ENCODE measurements at regions not wholly inside any gene's neighbourhood (a gene's known extent, or its start where the extent isn't known, plus 50 kb on each side); places are given as distances from the start of the nearest gene placed in this dataset.
"Not testable (repeated sequence)": the region's sequence is repeated elsewhere in the genome, so short reads cannot be mapped to it uniquely, and the experiment has no call there.

DNA sequence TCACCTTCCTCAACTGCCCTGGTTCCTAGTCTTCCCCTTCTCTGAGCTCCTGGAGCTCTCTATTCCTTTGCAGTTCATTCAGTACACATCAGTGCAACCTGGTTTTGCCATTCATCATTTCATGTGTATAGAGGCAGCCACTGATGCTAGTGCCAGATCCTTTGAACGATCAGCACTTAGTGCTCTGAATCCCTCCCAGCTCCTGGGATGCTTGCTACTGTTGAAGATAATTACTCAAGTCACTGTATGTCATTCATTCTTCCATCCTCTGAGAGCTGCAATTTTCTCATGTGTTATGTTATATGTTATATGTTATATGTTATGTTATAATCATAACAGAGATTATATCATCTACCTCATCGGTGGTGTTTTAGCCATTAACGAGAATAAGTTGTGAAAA, 98.5 kb upstream of the UXS1 start:
- no peak for DNase-seq (ENCODE audit: low spot score)

- no peak for DNase-seq (ENCODE audit: low spot score)
These were observed 94.8 kb upstream of the UXS1 start for GRCh38 chr2:106288873-106289272.

GRCh38 chr2:106285237-106285829, 91.2 kb upstream of the UXS1 start:
- DNase-seq (ENCODE audit: low spot score), result no peak

DNA sequence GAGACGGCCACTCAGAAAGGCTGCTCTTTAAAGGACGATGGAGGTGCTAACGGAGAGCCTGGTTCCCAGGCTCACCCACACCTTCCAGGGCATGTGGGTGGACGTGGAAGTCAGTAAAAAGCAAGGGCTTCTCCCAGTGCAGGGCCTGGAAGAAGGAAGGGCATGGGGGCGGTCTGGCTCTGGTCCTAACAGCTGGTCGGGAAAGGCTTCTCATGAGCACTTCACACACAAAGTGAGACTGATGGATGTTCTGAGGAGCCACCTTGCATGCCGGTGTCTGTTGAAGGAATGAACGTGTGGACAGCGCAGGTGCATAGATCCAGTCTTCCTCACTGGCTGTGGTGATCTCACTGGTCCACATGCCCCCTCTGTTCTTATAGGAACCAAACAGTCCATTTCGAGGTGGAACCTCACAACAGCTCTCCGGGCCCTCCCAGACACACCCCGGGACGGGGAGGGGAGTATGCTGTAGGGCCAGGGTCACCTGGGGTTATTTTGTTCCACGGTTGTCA, 90.6 kb upstream of the UXS1 start:
- DNase-seq (ENCODE audit: low spot score), result no peak

- DNase-seq (ENCODE audit: low spot score), result no peak
These were observed 90.2 kb upstream of the UXS1 start for GRCh38 chr2:106284255-106284654.

DNA sequence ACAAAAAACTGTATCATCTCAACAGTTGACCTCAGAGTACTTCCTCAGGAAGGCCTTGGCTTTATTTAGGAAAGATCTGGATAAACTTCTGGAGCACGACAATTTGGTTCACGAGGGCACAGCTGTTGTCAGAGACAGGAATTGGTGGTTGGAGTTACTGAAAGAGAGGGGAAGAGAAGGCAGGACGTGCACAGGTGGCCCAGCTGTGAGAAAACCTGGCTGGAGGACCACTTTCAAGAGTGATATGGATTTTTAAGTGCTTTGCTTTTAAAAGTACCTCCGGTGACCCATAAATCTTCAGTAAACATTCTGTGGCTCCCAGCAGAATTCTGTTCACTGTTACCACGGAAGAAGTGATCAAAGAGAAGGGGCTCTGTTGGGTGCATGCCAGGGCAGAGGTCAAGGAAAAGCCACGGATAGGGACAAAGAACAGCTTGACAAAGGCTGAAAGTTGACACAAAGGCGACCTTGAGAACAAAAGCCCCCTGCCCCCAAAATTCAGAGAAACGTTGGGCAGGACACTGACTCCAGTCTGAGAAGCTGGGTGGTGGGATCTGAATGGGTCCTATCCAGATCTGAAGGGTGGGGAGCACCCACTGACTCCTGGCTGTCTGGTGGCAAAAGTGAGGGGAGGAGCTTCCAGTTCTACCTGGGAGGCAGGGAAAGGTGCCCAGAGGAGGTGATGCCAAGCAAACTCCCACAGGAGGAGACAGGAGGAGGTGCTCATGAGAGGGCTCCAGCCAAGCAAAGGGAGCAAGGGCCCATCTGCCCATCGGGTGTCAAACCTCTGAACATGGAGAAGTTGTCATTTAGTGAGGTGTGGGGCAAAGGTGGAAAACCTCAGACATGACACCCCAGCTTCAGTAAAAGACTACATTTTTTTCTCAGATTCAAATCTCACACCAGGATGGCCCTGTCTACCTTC, 89.4 kb upstream of the UXS1 start:
- DNase-seq (ENCODE audit: low spot score), result not testable (repeated sequence)

- DNase-seq (ENCODE audit: low spot score), result no peak
These were observed 88.5 kb upstream of the UXS1 start for GRCh38 chr2:106282462-106283170.

DNA sequence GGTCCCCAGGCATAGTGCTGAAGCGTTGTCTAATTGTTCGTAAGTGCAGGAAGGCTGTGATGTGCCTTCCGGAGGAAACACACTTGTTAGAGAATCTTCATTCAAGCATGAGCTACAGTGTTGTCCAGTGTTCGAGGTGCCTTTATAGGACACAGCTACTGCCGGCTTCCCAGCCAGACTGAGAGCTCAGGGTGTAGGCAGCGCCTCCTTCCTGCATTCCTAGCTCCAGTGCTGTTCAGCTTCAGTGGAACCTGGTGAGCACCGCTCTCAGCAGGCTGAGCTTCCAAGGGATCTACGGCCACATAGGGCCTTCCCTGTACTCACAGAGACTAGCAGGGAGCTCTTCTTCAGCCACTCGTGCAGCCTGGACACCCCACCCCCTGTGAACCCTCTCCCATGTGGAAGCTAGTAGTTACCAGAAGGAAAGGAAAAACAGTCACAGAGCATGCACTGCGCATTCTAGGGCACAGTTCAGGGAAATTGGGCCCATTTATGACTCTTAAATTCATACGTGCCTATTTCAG, 87.9 kb upstream of the UXS1 start:
- DNase-seq (ENCODE audit: low spot score), result not testable (repeated sequence)

DNA sequence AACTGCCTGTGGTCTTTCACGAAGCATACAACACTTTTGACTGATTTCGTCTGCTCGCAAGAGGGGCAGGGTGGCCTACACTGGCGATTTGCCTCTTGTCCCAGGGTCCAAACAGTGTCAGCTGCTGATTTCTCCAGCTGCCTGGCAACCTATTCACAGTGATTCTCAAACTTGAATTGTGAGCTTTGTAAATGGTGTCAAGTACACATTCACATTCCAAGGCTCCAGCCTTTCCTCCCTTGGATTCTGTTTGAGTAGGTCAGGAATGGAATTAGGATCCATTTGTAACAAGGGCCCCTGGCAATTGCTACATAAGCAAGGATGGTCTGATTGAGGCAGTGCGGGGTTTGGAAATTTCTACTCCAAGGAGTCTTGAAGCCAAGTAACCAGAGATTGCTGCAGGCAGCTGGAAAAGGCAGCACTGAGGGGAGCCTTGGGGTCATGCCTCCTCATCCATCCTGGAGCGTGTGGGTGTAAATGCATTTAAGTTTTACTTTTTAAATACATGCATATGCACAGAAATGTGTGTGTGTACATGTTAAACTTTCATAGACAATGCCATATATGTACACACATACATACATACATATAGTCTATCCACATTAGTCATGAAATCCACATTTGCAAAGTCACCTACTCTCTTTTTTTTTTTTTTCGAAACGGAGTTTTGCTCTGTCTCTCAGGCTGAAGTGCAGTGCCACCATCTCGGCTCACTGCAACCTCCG, 86.8 kb upstream of the UXS1 start:
- no peak for DNase-seq (ENCODE audit: low spot score)

- no peak for DNase-seq (ENCODE audit: low spot score)
These were observed 86.1 kb upstream of the UXS1 start for GRCh38 chr2:106280224-106280623.

GRCh38 chr2:106278112-106278876, 84.2 kb upstream of the UXS1 start:
- no peak for DNase-seq (ENCODE audit: low spot score)

DNA sequence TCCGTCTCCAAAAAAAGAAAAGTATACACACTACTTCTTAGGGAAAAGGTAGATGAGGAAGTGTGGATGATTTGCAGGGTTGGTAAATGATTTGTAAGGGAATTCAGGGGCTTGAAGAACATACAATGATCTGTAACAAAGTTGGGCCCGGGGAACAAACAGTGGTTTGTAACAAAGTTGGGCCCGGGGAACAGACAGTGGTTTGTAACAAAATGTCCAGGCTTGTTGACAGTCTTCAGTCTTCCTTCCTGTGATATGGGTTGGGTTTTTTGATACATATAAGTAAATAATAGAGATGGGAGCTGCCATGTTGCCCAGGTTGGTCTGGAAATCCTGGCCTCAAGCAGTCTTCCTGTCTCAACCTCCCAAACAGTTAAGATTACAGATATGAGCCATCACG, 83.3 kb upstream of the UXS1 start:
- DNase-seq (ENCODE audit: low spot score), result no peak

DNA sequence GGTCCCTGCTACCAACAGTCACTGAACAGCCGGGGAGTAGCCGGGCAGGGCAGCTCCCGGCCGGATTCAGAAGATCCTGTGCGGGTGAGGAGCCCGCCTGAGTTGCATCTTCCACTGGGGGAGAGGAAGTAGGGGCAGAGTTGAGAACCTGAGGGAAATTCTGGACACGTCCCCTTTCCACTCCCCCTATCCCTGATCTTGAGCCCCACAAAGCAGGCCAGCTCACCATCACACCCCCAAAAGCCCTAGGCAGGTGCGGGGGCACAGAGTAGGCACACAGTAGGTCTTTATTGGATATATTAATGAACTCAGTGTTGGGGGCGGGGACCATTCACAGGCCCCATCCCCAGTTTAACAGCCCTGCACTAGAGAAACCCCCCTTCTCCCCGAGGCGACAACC, 81.9 kb upstream of the UXS1 start:
- no peak for DNase-seq (ENCODE audit: low spot score)

DNA sequence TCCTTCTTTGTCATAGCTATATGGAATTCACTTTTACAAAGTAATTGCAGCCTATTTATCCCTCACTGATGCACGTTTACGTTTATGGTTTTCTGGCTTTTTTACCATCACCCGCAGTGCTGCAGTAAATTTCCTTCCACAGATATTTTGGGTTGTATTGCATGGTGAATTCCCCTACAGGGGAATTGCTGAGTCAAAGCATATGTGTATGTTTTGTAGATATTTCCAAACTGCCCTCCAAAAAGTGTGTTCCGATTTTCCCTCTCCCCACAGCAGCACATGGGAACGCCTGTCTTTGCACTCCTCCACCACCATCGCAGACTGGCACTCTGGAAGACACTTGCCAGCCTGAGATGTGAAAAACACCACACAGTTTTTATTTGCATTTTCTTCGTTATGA, 80.6 kb upstream of the UXS1 start:
- DNase-seq (ENCODE audit: low spot score), result no peak

DNA sequence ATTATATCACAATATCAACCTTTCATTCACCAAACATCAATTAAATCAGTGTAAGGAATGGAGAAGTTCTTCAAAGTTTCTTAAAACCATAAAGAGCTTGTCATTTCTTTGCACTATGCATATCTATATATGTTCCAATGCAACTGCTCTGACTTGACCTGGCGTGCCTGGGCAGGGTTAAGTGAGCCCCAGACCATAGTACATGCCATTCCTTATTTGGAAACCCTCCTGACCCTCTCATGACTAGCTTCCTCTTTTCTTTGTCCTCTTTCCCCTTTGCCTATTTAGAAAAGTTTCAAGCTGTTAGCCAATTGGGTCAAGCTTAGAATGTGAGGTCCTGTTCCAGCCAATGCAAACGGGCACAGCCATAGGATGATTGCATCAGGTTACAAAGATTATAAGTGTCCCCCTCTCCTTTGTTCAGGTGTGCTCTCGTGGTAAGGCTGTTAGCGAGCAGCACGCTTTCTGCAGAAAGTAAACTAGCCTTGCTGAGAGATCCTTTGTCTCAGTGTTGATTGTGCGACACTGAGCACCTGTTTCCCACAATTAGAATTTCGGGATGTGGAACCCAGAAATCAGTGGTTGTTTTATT, 78.2 kb upstream of the UXS1 start:
- no peak for DNase-seq (ENCODE audit: low spot score)

DNA sequence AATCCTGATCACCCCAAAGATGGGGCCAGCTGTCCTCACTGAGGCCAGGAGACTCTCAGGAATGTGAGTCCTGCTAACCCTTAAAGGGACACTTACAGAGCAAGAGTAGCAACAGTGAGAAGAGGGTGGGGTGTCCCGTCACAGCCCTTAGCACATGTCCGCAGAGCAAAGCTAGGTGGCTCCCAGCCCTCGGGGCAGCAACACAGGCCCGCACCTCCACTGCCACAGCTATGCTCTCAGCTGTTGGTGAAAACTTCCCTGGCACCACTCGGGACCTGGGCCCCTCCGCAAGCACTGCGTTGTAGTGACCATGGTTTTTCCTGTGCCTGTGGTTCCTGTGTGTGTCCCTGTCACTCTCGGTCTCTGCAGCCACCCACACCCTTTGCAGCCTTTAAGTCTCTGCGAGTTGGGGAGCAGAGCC, 76.4 kb upstream of the UXS1 start:
- no peak for DNase-seq (ENCODE audit: low spot score)

DNA sequence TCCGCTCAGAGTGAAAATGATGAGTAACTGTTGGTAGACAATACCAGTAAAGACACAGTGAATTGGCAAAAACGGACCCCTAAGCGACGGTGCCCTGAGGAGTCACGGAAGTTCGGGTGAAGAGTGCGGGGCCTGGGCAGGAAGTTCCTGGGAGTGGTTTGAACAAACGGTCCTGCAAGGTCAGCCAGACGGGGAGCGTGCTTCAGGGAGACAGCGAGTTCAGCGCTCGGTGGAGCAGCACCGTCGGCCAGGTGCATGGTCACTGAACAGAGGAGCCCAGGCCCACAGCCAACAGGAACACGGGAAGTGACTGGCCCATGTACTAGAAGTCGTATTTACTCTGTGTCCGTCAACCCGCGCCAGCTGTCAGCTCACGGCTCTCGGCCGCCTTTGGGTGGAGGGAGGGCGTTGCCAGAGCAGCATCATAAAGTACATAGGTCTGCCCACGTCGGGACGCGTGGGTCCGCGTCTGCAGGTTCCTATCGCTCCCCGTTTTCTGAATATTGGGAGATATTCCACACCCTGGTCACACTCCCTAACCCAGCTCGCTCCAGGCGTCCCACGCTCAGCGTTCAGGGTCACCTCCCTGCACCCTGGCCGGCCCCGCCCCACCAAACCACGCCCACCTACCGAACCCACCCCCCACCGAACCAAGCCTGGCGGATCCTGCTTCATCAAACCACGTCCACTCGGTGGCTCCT, 75.6 kb upstream of the UXS1 start:
- no peak for DNase-seq (ENCODE audit: low spot score)

GRCh38 chr2:106267997-106268396, 73.9 kb upstream of the UXS1 start:
- DNase-seq (ENCODE audit: low spot score), result no peak

- DNase-seq (ENCODE audit: low spot score), result no peak
These were observed 67.8 kb upstream of the UXS1 start for GRCh38 chr2:106261871-106262321.

DNA sequence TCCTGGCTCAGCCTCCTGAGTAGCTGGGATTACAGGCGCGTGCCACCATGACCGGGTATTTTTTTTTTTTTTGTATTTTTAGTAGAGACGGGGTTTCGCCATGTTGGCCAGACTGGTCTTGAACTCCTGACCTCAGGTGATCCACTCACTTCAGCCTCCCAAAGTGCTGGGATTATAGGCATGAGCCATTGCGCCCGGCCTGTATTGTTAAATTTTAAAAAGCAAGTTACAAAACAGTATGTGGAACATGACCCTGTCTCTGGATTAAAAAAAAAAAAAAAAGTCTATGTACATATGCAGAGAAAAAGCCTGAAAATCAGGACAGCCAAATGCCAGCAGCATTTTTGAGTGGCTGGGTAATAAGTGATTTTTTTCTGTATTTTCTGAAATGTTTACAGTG, 64.8 kb upstream of the UXS1 start:
- not testable (repeated sequence) for DNase-seq (ENCODE audit: low spot score)

Data from COLO829 (cell line).